T-helper 22 cell (primary cell): ENCODE measurements at regions not wholly inside any gene's neighbourhood (a gene's known extent, or its start where the extent isn't known, plus 50 kb on each side); places are given as distances from the start of the nearest gene placed in this dataset.
"Not testable (repeated sequence)": the region's sequence is repeated elsewhere in the genome, so short reads cannot be mapped to it uniquely, and the experiment has no call there.

ENCODE experiments used
- DNase-seq: peaks from one replicate; pipeline ENCODE4 v3.0.0-alpha.2; 2020; ENCODE audit warnings: low read depth

DNA sequence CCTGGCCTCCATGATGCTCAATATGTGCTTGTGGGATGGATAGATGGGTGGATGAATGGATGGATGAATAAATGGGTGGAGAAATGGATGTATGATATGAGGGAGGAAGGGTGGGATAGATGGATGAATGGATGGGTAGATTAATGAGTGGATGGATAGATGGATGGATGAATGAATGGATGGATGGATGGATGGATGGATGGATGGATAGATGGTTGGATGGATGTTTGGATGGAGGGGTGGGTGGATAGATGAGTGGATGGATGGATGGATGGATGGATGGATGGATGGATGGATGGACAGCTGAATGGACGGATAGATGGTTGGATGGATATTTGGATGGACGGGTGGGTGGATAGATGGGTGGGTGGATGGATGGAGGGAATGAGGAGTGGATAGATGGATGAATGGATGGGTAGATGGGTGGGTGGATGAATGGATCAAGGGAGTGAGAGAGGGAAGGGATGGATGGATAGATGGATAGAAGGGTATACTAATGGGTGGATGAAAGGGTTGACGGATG lies 139.4 kb downstream of the CEBPB start:
- DNase-seq, result no peak

DNA sequence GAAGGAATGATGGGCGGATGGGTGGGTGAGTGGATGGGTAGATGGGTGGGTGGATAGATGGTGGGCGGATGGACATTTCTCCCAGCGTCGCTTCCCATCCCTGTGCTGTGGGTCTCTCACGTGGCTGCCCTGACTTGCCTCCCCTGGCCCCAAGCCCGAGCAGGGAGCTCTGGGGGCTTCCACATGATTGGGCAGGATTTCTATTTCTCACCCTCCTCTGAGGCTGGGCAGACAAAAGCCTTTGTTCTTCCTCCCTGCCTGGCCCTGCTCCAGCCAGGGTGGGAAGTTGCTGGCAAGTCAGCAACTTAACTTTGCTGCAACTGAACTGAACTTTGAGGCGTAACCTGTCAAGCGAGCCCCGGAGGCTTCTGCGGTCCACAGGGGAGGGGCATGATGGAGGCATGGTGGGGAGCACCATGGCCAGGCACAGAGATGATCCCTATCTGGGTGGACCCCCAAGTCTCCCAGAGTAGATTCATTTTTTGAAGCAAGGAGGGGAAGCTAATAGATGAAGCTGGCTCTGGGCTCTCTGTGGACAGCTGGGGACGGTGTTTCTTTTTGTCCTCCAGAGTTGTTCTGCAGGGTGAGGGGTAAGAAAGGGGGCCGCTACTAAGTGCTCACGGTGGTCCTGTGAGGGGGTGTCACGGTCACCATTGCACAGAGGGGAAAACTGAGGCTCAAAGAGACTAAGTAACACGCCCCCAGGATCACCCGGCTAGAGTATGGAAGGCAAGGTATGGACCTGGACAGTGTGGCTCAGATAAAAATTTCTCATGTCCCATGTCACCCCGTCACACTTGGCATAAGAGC lies 140.1 kb downstream of the CEBPB start:
- DNase-seq, result no peak

DNA sequence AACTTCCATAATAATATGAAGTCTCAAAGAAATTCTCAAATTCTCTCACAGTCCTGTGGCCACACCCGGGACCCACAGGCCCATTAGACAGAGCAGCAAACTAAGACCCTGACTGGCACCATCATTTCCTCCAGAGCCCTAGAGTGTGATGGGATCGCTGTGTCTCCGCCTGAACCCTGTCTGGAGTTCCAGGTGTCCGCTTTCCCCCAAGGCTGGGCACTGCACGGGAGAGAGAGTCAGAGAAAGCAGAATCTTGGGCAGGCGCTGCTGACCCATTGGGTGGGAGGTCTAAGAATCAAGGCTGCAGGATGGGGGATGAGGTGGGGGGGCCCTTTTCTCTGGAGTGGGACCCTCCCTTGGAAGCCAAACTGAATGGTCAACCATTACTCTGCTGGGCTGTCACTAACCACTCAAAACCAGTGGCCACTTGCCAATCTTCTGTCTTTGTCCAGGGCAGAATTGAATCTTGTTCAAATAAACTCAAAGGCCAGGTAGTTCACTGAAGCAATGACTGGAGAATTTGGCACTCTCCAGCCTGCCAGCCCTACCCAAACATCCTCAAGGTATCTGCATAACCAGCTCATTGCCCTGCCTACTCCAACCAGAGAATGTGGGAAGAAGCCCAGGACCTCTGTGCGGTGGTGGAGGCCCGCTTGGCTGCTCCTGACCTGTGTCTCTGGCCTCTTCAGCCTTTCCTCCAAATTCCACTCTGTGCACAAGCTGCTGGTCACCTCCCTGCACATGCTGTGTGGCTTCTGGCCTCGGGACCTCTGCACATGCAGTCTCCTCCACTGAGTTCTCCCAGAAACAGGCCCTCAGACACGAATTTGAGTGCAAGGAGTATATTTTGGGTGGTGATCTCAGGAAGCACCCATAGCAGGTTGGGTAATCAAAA lies 141.1 kb downstream of the CEBPB start:
- no peak for DNase-seq

DNA sequence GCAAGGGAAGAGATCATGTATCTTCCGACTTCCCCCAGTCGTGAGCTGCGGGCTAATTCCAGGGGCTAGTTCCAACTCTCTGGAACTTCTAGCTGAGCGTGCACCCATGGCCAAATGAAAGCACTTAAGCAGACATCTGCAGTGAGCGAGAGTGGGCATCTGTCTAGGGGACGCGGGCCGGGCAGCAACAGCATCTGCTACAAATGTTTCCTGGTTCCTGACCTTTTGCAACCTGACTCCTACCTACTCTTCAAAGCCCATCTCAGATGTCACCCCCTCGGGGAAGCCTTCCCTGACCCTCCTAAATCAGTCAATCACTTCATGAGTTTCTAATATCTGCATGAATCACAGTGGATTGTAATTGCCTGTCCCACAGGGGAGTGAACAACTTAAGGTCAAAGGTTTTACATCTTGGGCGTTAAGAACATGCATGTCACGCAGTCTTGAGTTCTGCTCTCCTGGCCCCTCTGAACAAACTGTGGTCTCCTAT lies 141.9 kb downstream of the CEBPB start:
- DNase-seq, result no peak

DNA sequence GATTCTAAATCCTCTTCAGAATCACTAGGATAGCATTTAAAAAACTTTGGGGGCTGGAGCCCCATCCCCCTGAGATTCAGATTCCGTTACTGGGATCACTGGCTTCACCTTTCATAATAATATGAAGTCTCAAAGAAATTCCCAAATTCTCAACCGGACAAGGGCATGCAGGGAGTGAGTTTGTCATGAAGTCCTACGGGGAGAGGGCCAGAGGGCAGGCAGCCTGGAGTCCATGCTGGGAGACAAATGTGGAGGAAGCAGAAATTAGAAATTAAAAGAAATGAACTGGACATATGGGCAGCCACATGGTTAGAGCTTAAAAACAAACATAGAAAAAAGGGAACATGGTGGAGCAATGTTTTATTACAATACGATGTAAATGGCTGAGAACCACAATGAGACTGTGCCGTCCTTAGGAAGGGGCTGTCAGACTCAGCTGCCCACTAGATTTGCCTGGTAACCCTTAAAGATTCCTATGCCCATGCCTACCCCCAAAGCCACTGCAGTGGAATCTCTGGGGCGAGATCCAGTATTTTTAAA lies 142.6 kb downstream of the CEBPB start:
- no peak for DNase-seq

DNA sequence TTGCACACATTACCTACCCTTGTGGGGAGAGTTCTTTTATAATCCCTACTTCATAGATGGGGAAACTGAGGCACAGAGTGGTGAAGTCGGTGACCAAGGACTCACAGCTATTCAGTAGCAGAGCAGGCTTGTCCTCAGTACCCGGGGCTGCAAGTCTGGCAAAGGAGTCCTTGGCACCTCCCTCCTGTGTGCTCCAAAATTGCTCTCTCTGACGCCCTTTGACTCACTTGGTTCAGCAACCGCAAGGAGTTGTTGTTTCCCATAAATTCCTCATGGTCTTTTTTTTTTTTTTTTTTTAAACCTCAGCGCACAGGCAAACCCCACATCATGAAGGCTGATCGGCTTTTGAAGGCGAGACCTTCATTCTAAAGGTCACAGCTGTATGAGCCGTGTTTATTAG lies 143.2 kb downstream of the CEBPB start:
- DNase-seq, result no peak

DNA sequence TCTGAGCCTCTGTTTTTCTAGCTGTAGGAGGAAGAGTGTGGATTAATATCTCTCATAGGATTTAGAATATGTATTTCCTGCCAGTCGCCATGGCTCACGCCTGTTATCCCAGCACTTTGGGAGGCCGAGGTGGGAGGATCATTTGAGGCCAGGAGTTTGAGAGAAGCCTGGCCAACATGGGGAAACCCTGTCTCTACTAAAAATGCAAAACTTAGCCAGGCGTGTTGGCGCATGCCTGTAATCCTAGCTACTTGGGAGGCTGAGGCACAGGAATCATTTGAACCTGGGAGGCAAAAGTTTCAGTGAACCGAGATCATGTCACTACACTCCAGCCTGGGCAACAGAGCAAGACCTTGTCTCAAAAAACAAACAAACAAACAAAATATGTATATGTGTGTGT lies 143.9 kb downstream of the CEBPB start:
- DNase-seq, result not testable (repeated sequence)

DNA sequence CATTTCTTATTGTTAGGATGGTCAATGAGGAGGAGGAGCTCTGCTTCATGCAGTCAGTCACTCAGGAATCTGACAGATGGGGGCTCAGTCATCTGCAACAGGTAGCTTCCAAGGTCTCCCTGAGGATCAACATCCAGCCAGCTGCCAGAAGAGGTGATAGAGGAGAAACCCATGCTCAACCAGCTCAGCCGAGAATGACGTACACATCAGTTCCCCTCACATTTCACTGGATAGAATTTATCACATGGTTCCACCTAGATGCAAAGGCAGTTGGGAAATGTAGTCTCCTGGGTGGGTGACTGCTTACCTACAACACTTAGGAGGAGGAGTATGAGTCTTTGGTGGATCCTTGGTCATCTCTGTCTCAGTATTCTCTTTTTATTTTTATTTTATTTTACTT lies 144.5 kb downstream of the CEBPB start:
- DNase-seq, result no peak

DNA sequence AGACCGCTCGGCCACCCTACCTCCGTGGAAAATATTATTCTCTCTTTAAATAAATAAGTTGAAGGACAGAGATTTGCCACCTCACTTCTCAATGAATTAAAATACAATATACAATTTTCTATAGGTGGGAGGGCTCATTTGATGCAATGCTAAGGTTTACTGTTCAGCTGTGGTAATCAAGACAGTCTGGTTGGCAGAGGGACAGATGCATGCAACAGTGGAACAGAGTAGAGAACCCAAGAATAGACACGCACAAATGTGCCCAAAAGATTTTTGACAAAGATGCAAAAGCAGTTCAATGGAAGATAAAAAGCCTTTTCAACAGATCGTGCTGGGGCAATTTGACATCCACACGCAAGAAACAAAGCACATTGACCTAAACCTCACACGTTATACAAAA lies 145.2 kb downstream of the CEBPB start:
- no peak for DNase-seq

DNA sequence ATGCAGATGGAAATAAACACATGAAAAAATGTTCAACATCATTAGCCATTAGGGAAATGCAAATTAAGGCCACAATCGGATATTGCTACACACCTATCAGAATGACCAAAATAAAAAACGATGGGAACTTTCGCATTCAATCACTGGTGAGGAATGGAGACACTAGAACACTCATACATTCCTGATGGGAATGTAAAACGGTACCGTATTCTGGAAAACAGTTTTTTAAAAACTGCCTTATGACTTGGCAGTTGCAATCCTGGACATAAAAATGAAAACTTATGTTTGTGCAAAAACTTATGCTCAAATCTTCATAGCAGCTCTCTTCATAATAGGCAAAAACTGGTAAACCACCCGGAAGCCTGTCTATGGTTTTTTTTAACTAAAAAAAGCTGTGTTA lies 146.0 kb downstream of the CEBPB start:
- DNase-seq, result no peak

DNA sequence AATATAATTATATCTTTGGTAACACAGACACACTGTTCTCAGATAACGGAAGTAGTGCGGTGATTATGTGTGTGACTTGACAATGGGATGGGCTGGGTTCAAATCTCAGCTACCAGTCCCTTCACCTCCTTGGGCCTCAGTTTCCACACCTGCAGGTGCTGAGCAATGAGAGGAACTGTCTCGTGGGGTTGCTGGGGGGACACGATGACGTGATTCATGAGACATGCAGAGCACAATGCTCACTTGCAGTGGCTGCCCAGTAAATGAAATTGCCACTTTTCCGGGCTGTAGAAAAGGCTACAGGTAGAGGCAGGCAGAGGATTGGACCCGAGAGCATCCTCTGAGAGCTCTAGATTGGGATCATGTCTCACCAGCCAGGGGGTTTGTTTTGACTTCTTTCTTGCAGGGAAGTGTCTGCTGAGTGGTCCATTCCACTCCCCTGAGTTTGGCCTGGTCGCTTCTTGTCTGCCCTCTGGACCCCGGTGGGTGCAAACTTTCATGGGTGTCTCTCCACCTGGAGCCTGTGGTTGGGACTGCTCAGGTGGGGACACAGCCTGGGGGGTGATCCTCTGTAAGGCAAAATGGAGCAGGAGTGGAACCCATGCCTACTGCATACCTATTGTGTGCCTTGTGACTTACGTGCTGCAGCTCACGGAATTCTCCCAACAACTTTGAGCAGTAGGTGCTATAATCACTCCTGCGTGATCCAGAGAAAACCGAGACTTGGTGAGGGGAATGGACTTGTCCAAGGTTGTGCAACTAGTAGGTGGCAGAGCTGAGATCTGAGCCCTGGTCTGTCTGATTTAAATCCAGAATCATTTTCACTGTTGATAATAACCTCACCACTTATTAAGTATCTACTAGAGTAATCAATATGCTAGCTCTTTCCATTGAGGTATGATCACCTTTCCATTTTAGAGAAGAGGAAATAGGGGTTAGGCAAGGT lies 147.2 kb downstream of the CEBPB start:
- no peak for DNase-seq

DNA sequence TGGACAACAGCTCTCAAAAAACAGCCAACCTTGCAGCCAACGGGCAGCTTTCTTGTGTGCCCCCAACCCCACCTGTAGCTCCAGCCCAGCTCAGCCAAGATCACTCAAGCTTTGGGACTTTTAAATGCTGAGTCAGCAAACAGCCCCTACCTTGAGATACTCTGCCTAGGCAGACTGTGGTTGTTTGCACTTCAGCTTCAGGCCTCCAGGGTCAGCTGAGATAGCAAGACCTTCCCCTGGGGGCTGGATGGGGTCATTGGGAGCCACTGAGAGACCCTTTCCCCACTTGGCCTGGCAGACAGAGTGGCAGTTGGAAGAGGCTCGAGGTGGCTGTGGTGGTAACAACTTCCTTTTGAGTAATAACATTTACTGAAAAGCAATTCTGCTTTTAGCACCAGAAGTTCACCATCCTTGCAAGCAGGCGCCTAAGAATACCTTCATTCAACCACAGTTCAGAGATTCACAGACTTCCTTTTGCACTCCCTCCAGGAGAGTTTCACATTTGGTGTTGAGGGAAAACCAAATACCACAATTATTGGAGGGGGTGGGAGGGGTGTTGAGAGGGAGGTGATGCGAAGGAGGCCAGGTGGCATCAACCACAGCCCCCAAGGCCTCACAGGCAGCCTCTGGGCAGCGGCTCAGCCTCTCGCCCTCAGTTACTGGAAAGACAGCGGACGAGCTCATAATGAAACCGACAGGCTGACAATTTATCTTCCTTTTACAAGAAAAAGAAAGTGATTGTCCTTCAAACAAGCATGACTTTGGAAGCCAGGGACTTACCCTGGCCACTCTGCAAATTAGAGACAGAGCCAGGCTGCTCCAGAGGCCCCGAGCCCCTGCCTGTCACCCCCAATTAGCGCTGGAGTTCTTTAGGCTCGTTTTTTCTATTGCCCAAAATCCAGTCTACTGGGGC lies 148.1 kb downstream of the CEBPB start:
- DNase-seq, result no peak

DNA sequence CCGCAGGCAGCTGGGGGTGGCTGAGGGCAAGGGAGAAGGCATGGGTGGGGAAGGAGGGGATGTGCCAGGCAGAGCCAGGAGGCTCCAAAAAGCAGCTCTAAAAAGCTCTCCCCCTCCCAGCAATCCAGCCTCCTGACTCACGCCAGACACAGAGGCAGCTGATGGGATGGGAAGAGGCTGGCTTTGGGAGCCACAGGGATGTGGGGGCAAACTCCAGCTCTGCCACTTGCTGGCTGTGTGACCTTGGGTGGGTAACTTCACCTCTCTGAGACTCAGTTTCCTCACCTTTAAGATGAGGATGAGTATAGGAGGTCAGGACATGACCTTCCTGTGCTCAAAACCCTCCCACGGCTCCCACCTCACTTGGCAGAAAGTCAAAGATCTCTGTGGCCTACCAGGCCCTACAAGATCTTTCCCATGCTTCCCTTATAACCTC lies 148.9 kb downstream of the CEBPB start:
- DNase-seq, result no peak

DNA sequence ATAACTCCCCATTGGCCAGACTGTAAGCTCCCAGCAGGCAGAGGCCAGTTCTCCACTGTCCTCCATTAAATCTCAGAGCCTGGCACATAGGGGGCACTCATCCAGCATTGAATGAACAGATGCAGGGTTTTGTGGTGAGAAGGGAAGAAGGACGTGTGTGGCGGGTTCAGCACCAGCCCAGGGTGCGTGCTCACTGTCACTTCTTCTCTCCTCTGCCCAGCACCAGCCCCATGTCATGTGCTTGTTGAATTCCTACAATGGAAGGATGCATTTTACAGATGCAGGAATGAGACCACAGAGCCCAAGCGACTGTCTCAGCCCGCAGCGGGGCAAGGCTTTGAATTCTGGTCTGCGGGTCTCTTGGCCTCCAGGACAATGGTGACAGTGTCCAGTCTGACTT lies 149.9 kb downstream of the CEBPB start:
- DNase-seq, result no peak

DNA sequence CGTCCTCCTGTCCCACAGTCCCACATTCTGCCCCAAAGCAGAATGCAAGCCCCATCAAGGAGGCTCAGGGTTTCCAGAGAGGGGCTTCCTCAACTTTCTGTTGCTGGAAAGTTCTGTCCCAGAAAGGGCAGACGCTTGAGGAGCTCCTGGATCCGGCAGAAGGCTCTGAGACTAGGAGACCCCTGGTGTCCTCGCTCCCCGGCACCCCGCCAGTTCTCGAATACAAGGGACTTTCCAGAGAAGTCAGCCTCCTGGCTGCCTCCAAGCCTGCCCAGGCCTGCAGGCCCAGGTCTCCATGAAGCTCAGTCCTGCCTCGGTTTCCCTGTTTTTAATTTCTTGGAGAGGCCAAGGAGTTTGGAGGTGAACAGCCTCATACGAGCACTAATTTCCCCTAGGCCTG lies 150.4 kb downstream of the CEBPB start:
- DNase-seq, result no peak

DNA sequence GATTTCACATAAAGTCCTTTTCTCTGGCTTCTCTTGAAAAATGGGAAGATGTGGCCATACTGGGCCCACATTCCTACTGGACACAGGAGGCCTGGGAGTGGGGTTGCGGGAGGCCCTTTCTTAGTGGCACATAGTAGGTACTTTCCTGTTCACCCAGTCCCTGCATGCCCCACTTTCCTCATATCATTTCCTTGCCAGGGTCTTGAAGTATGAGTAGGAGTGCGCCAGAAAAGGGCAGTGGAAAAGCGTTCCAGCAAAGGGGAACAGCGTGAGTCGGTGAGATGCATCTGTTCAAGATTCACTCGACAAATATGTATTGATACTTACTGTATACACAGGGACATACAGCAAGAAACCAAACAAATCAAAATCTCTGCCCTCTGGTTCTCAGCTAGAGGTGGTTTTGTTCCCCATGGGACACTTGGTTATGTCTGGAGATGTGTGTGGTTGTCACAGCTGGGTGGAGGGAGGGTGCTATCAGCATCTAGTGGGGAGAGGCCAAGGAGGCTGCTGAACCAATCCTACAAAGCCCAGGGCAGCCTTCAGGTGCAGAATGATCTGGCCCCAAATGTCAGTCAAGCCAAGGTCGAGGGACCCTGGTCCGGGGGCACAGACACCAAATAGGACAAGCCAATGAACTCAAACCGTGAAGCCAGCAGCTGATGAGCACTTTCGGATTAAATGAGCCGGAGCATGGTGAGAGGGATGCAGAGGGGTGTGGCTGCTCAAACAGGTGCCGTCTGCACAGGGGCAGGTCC lies 151.4 kb downstream of the CEBPB start:
- DNase-seq, result no peak

DNA sequence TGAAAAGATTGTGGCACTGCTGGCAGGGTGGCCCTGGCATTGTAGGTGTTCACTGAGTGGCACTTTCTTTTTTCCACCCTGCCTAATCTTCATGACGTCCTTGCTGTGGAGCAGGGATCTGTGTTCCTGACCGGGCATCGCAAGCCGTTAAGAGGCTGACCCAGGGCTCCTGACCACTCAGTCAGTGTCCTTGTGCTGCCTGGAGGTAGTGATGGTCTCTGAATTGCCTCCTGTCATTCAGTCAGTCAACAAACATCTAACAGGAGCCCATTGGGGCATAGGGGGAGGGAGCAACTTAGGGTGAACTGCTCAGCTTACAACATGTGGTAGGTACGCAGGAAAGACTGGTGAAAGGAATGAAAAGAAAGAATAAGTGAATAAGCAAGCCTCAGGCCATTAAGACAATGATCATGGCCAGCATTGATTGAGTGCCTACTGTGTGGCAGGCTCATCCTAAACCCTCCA lies 152.0 kb downstream of the CEBPB start:
- no peak for DNase-seq

DNA sequence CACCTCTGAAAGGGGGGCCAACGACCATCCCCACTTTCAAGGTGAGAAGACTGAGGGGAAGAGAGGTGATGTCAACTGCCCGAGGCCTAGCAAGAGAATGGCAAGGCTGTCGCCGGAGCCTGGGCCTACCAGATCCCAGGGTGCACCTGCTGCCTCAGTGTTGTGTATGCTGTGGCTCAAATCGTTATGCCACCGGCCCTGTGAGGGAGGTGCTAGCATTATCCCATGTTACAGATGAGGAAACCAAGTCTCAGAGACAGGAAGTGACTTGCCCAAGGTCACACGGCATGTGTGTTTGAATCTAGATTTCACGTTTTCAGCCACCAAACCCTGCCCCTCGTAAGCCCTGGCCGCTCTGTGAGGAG lies 152.5 kb downstream of the CEBPB start:
- DNase-seq, result no peak

DNA sequence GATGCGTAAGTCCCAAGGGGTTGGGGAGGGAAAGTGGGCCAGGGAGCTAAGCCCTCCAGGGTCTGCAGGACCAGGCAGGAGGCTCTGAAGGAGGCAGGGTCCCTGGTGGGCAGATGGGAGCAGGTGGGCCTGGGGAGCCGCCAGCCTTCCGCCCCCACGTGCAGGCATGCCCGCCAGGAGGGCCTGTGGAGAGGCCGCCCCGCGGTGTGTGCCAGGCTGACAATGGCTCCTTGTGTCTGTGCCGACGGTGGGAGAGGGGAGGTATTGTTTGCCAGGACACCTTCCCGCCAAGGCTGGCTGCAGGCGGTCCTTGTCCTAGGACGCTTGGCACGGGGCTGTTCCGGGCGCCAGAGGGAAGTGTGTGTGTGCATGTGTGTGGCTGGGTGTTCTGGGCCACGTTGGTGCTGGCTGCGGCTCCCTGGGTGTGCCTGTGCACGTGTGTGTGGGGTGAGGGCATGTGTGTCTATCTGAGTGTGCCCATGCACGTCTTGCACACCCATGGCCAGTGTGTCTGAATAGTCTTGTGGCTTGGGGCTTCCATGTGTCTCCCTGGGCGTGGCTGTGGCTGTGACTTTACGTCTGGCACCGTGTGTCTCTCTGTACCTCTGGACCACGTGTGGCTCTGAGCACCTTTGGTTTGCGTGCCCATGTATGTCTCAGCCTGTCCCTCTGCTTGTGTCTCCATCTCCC lies 153.0 kb downstream of the CEBPB start:
- DNase-seq, result no peak
